ENCODE measurements at regions not wholly inside any gene's neighbourhood (a gene's known extent, or its start where the extent isn't known, plus 50 kb on each side); places are given as distances from the start of the nearest gene placed in this dataset.
"Not testable (repeated sequence)": the region's sequence is repeated elsewhere in the genome, so short reads cannot be mapped to it uniquely, and the experiment has no call there.

DNA sequence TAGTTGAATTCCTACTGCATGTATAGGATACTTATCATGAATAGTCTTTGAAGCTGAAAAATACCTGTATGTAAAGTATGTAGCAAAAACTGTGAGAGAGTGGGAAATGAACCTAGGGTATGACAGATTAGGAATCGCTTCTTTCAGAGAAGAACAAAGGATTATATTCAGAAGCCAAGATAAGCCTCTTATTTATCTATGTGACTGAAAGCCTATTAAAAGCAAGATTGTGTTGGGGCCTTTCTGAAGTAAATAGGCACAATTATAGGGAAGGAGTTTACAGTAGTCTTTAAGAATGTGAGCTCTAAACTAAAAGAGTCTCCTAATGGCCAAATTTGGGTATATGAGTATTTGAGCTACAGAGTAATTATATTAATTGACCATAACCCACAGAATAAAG is 102.1 kb downstream of the MTERF1 start:
- CTCF ChIA-PET = no interaction called here
- POLR2A ChIA-PET = no interaction called here
- DNase-seq (ENCODE audit: extremely low spot score) = no peak
- TF ChIP-seq, protein P1, sequence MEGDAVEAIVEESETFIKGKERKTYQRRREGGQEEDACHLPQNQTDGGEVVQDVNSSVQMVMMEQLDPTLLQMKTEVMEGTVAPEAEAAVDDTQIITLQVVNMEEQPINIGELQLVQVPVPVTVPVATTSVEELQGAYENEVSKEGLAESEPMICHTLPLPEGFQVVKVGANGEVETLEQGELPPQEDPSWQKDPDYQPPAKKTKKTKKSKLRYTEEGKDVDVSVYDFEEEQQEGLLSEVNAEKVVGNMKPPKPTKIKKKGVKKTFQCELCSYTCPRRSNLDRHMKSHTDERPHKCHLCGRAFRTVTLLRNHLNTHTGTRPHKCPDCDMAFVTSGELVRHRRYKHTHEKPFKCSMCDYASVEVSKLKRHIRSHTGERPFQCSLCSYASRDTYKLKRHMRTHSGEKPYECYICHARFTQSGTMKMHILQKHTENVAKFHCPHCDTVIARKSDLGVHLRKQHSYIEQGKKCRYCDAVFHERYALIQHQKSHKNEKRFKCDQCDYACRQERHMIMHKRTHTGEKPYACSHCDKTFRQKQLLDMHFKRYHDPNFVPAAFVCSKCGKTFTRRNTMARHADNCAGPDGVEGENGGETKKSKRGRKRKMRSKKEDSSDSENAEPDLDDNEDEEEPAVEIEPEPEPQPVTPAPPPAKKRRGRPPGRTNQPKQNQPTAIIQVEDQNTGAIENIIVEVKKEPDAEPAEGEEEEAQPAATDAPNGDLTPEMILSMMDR (IDR thresholded peaks at IDR 0.05; ENCODE audit: control extremely low read depth, extremely low read depth, low read depth, missing control alignments) = no peak

DNA sequence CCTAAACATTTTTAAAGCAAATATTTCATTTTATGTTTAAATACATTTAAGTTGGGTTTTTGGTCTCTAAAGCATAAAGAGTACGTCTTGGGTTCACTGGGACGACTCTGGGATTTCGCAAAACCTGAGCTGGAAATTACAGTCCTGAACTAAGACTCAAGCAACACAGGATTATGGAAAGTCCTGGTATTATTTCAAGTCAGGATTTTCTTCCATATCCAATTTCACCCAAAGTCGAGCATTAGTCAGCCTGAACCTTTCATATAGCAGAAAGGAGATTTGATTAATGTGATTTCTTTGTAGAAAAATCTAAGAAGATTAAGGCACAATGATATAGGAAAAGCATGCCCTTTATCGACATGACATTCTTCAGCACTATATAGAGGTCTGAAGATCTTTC is 100.0 kb downstream of the MTERF1 start:
- TF ChIP-seq, protein P1 (IDR thresholded peaks at IDR 0.05; ENCODE audit: control extremely low read depth, extremely low read depth, low read depth, missing control alignments) = no peak
- DNase-seq (ENCODE audit: extremely low spot score) = no peak
- ChIA-PET POLR2A (no interaction called here), CTCF (interaction anchor here (1.3 kb wide), 1 partner anchor 50 kb away, joined by 4 read pairs; no protein-coding TSS in a partner anchor)

DNA sequence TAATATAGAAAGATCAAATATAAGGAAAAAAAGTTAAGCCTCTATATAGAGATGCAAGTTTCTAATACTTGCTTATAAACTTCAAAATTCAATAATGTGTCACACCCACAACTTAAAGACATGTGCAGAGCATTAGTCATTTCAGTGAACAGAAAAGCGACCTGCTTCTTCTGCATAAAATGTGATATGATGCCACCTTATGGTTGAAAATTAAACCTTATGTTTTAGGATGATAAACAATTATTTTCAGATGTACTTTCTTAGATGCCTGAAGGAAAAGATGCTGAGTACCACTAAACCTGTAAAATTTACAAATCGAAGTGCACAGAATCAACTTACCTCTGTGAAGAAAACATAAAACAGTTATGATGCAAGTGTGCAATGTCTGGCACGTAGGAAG is 96.0 kb downstream of the MTERF1 start:
- no peak for DNase-seq (ENCODE audit: extremely low spot score)
- ChIA-PET CTCF (interaction anchor here (1.2 to 1.5 kb wide), 2 partner anchors 12 to 695 kb away, joined by 3 read pairs; no protein-coding TSS in a partner anchor), POLR2A (no interaction called here)
- TF ChIP-seq, protein P1 (IDR thresholded peaks at IDR 0.05; ENCODE audit: control extremely low read depth, extremely low read depth, low read depth, missing control alignments) = peak; percentile 19

DNA sequence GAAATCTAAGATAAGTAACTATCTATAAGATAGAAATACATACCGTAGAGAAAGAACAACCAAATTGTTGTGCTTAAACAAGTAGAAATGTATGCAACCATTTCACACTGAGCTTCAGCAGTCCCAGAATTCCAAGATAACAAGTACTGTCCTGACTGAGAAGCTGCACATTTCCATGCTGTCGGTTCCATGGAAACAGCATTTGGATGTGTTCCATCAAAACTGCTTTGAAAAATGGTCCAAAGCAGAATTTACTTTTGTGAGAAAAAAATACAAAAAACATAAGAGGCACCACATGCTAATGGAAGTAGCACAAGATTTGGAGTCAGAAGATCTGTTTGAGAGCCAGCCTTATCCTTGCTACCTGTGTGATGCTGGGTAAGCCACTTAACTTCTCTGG is 92.6 kb downstream of the MTERF1 start:
- no peak for DNase-seq (ENCODE audit: extremely low spot score)
- ChIA-PET CTCF (interaction anchor here (2.7 kb wide), 1 partner anchor 12 kb away, joined by 12 read pairs; no protein-coding TSS in a partner anchor), POLR2A (no interaction called here)
- TF ChIP-seq, protein P1 (IDR thresholded peaks at IDR 0.05; ENCODE audit: control extremely low read depth, extremely low read depth, low read depth, missing control alignments) = no peak

DNA sequence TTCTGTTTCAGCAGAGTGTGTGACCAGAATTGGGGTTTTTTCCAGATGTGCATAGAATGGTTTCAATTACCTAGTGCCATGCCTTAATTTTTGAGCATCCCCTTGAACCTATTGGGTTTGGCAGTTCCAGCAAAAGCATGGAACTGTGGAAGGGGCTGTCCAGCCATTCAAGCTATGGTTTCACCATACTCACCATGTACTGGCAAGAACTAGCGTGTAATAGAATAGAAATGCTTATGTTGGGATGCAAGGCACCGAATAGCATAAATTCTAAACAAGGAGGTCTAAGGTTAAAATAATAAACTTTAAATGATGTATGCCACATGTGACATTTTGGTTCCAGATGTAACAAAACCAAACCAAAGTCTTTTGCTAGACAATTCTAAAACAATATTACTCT is 91.4 kb downstream of the MTERF1 start:
- TF ChIP-seq, protein P1 (IDR thresholded peaks at IDR 0.05; ENCODE audit: control extremely low read depth, extremely low read depth, low read depth, missing control alignments) = no peak
- DNase-seq (ENCODE audit: extremely low spot score) = no peak
- ChIA-PET POLR2A (no interaction called here), CTCF (no interaction called here)

DNA sequence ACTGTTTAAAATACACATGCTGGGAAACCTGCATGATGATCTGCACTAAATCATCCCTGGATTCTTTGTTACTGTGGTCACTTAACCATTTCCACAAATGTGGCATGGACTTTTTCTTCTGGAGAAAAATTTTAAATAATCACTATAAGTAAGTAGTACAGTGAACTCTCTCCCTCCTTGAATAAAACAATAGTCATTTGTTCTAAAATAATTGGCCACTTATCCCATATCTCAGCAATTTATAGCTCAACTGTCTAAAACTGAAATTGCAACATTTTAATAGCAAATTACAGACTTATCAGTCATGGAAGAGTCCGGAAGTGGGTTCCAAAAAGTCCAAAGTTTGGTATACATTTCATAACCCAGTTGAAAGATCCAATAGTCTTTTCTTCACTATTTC is 90.9 kb downstream of the MTERF1 start:
- TF ChIP-seq, protein P1 (IDR thresholded peaks at IDR 0.05; ENCODE audit: control extremely low read depth, extremely low read depth, low read depth, missing control alignments) = no peak
- POLR2A ChIA-PET = no interaction called here
- CTCF ChIA-PET = no interaction called here
- no peak for DNase-seq (ENCODE audit: extremely low spot score)

DNA sequence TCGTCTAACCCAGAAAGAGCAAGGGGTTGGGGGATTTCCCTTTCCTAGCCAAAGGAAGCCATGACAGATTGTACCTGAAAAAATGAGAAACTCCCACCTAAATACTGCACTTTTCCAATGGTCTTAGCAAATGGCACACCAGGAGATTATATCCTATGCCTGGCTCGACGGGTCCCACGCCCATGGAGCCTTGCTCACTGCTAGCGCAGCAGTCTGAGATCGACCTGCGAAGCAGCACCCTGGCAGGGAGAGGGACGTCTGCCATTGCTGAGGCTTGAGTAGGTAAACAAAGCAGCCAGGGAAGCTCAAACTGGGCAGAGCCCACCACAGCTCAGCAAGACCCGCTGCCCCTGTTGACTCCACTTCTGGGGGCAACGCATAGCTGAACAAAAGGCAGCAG is 89.9 kb downstream of the MTERF1 start:
- DNase-seq (ENCODE audit: extremely low spot score); POLR2A ChIA-PET: not testable (repeated sequence)
- CTCF ChIA-PET = interaction anchor here (1.4 kb wide), 1 partner anchor 146 kb away, joined by 3 read pairs; no protein-coding TSS in a partner anchor

All from GM10248 (cell line).